GM12875 (cell line): ENCODE measurements at regions not wholly inside any gene's neighbourhood (a gene's known extent, or its start where the extent isn't known, plus 50 kb on each side); places are given as distances from the start of the nearest gene placed in this dataset.

ENCODE experiments used
- H3K4me3 ChIP-seq: one replicate; pipeline ENCODE4 v1.5.1; 2011; ENCODE audit warnings: low read depth, low read length, control low read depth
- CTCF ChIP-seq: IDR thresholded peaks from 2 replicates; pipeline ENCODE4 v1.5.1; 2011; ENCODE audit warnings: low read depth, mild to moderate bottlenecking, control low read depth, inconsistent platforms, low read length, moderate library complexity, borderline replicate concordance; ENCODE audit not compliant: insufficient read depth

GRCh38 chr6:6795393-6795792 lies 206.9 kb downstream of the LY86 start:
- no peak for TF ChIP-seq CTCF
- H3K4me3 ChIP-seq, result no peak overlapping the region

GRCh38 chr6:6796818-6797217 lies 208.3 kb downstream of the LY86 start:
- no peak overlapping the region for H3K4me3 ChIP-seq
- no peak for TF ChIP-seq CTCF

GRCh38 chr6:6798448-6798860 lies 209.9 kb downstream of the LY86 start:
- no peak overlapping the region for H3K4me3 ChIP-seq
- no peak for TF ChIP-seq CTCF

- TF ChIP-seq CTCF, result no peak
- H3K4me3 ChIP-seq, result no peak overlapping the region
Measured at GRCh38 chr6:6801005-6801335, 212.4 kb downstream of the LY86 start.

GRCh38 chr6:6801635-6802218 lies 213.2 kb downstream of the LY86 start:
- no peak overlapping the region for H3K4me3 ChIP-seq
- TF ChIP-seq CTCF, result no peak

- no peak for TF ChIP-seq CTCF
- H3K4me3 ChIP-seq, result no peak overlapping the region
Measured at GRCh38 chr6:6803180-6803977, 214.9 kb downstream of the LY86 start.
